ENCODE measurements at regions not wholly inside any gene's neighbourhood (a gene's known extent, or its start where the extent isn't known, plus 50 kb on each side); places are given as distances from the start of the nearest gene placed in this dataset.

- DNase-seq: no peak
Observed at GRCh38 chr3:182370949-182371348, 422.4 kb upstream of the ATP11B start.

DNA sequence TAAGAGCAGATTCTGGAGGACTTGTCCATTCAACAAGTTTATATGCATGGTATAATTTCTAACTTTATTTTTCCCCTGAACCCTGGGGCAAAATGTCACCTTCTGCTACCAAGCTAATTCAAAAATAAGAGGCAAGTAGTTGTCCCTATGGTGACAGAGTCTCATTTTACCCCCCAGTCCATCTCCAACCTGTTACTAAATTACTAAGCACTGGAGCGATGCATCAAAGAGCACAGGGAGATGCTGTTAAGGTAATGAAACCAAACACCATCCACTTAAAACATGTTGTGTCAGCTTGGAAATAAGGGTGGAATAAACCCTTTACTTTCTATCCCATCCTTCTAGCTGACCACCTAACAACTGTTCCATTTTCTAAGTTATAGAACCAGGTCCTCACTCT lies 417.4 kb upstream of the ATP11B start:
- no peak for DNase-seq

GRCh38 chr3:182382112-182382857 lies 411.0 kb upstream of the ATP11B start:
- no peak for DNase-seq

DNA sequence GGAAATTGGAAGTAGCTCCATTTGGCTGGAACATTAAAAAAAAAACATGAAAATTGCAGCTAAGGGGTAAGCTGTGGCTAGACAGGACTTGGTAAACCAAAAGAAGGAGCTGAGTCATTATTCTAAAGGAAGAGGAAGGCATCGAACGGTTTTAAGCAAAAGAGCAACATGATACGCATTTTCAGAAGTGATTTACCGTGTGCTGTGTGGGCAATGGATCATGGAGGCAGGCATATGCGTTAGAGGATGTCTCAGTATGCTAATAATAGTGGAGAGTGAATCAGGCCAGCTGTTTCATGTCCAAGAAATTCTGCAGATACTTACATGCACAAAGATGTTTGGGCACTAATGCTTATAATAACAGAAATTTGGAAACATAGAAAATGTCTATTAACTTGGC lies 409.1 kb upstream of the ATP11B start:
- DNase-seq: no peak

- no peak for DNase-seq
Observed at GRCh38 chr3:182385356-182385755, 407.9 kb upstream of the ATP11B start.

DNA sequence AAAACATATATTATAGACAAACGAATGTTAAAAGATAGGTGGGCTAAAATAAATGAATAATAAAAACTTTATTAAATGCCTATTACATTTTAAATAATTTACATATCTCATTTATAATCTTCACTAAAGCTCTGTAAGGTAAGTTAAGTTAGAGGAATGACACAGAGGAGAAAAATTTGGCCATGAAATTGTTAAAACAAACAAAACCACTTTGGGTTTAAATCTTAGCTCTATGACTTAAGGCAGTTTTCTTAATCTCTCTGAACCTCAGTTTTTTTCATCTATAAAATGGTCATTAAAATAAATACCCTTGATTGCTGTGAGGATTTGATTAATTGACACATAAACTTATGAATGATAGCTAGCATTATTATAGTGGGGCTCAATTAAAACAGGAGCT lies 404.8 kb upstream of the ATP11B start:
- DNase-seq: no peak

- no peak for DNase-seq
Observed at GRCh38 chr3:182389071-182389815, 404.1 kb upstream of the ATP11B start.

GRCh38 chr3:182390421-182390820 lies 402.9 kb upstream of the ATP11B start:
- DNase-seq: no peak

DNA sequence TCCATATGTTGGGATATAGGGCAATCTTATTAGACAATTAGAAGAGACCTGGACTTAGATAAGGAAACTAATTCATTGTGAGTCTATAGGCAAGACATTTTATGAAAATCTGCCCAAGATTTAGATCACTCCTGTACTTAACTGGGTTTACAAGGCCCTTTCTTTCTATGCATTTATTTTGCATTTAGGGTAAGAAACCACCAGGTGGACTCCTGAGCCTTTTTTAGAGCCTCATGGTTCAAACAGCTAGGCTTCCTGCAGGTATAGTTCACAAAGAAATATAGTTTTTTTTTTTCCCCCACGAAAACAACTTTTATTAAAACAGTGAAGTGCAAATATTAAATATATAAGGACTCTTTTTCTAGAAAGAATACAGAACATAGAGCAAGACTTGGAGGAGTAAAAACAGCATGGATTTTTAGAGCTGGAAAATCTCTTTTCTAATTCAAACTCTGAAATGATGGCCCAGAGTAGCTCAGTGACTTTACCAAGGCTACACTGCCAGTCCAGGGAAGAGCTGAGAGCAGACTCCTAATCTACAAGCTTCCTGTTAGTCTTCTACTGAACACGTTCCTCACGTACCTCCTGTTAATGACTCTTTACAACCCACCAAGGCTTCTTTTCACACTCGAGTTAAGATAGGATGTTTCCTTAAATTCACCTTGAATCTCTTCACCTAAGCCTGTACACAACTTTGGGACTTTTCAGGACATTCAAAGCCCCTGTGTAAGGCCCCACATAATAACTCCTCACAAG lies 400.9 kb upstream of the ATP11B start:
- DNase-seq: no peak

GRCh38 chr3:182393151-182393550 lies 400.2 kb upstream of the ATP11B start:
- no peak for DNase-seq

- DNase-seq: no peak
Observed at GRCh38 chr3:182393830-182394367, 399.4 kb upstream of the ATP11B start.

- no peak for DNase-seq
Observed at GRCh38 chr3:182397164-182397563, 396.1 kb upstream of the ATP11B start.

DNA sequence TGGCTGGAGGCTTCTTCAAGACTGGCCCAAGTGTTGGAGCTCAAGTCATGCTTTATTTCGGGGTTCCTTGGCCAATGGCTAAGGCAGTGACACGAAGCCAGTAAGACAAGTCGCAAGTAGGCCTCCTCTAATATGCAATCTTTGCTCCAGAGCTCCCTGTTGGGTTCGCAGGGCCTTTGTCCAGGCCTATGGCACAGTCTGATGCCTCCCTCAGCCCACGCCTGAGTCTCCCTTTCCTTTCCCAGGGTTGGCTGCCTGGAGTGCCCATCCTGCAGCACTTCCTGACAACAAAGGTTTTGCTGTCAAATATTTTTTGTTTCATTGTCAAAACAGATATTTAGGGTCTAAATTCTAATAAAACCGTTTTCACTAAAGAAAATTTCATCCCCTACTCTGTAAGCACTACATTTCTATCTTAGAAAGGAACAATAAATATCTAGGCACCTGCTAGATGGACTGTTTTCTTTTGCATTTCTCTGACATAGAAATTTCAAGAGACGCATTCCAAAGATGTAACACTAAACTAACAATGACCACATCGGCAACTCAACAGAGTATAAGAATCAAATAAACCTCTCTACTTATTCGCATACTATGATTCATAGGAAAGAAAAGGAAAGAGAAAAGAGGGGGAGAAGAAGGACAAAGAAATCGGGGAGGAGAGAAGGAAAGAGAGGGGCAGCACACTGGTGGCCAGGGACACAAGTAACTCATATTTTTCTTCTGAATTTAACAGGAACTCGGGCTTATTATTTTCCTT lies 393.1 kb upstream of the ATP11B start:
- no peak for DNase-seq

DNA sequence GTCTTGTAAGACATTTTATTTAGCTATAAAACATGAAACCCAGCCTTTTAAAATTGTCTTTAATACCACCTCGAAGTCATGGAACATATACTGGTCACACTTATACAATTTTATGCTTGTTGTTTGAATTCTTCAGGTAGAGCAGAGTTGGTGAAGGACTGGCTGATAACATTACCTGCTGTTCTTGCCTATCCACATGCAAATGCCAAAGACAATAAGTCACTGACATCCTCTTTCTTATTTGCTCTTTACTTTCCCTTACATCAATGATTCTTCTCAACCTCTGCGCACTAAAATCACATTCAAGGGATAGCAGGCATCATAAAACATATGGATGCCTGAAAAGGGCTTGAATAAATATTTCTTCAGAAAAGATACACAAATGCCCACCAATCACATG lies 392.5 kb upstream of the ATP11B start:
- no peak for DNase-seq

DNA sequence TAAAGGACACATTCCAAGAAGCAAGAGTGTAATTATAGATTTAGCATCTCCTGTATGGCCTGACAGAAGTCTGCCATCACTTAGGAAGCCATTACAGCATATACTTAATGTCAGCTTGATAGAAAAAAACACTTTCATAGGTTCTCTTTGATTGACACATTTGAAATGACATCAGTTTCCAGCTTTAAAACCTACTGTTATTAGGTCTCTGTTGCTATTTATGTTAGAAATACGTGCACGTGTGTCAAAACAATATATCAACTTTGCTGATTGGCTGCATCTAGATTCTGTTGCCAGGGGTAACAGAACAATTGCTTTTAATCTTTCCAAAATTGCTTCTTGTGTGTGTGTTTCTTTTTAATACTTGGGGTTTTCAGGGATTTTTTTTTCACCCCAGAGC lies 389.3 kb upstream of the ATP11B start:
- no peak for DNase-seq

DNA sequence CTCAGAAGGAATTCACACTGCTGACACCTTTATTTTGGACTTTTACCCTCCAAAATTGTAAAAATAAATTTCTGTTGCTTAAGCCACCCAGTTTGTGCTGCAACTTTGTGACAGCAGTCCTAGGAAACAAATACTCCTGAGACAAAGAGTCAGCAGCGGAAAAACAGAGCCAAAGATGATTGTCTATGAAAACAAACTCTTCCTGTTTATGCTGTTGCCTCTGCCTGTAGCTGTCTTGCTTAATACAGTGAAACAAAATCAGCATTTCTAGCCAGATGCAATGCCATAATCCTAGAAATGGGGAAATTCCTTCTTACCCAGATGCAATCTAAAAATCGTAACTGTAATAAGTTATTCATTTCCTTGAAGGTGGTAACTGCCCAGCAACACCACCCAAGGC lies 387.5 kb upstream of the ATP11B start:
- DNase-seq: no peak

GRCh38 chr3:182406786-182407185 lies 386.5 kb upstream of the ATP11B start:
- no peak for DNase-seq

DNA sequence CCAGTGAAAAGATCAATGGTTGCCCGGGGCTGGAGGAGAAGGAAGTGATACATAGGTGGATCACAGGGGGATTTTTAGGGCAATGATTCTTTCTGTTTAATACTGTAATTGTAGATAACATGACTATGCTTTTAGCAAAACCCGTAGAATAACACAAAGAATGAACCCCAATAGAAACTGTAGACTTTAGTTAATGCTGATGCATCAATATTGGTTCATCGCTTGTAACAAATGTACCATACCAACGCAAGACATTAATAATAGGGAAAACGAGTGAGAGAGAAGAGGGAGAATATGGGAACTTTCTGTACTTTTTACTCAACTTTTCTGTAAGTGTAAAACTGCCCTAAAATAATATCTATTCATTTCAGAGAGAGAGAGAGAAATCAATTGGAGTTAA lies 383.3 kb upstream of the ATP11B start:
- DNase-seq: no peak

- DNase-seq: no peak
Observed at GRCh38 chr3:182412066-182412465, 381.2 kb upstream of the ATP11B start.

DNA sequence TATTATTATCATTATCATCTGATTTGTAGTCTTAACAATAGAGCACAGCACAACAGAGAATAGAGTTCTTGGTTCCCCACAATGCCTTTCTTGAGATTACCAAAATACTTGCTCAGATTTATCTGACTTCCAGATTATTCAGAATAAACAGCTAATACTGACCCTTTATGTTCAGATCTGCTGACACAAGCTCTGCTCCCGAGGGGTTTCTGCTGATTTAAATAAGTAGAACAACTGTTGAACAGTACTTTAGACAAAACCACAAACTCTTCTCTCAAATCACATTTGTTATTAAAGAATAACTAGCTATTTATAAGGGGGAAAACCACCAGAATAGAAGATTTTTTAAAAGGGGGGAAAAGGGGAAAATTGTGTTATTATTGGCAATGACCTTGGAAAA lies 380.2 kb upstream of the ATP11B start:
- DNase-seq: no peak

- no peak for DNase-seq
Observed at GRCh38 chr3:182413682-182414081, 379.6 kb upstream of the ATP11B start.

GRCh38 chr3:182414586-182414985 lies 378.7 kb upstream of the ATP11B start:
- DNase-seq: no peak

- no peak for DNase-seq
Observed at GRCh38 chr3:182420741-182421140, 372.6 kb upstream of the ATP11B start.
